GM18873 (cell line): ENCODE measurements at regions not wholly inside any gene's neighbourhood (a gene's known extent, or its start where the extent isn't known, plus 50 kb on each side); places are given as distances from the start of the nearest gene placed in this dataset.

Source experiments
- ATAC-seq: cut with Tn5 transposase; IDR thresholded peaks from one replicate; pipeline ENCODE4 v1.9.1; 2021; ENCODE audit warnings: mild to moderate bottlenecking, moderate library complexity, moderate number of reproducible peaks; ENCODE audit not compliant: unreplicated experiment, low FRiP score

DNA sequence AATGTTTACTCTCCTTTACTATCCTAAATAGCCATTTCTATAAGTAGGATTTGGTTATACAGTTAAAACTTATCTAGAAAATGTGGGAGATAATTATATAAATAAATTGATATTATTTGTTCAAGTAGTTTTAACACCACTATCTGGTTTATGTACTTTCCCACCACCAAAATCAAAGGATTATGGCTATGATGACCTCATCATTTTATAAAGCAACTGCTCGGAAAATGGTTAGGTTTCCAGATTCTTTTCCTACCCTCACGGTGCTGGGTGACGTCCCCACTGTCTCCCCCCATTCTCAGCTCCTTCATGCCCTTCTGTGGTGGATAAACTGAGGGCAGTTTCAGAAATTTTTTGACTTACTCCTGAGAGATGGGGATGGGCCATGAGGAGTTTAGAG lies 1011.8 kb upstream of the ADGRL4 start:
- no peak for ATAC-seq

DNA sequence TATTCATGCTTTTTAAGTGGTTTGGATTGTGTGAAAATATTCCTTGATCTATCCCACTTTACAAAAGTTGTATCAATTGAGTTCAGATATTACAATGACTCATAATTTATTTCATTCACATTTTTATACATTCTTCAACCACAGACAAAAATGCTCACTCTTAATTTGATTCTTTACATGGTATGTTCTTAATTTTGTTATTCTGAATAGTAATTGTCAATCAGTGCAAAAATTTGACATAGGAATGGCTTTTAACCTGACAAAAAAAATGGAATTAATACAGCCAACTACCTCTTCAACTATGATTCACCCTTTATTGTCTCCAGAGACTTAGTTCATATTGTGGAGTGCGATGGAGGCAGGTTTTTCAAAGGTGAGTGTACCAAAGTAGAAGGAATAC lies 1002.4 kb upstream of the ADGRL4 start:
- no peak for ATAC-seq

DNA sequence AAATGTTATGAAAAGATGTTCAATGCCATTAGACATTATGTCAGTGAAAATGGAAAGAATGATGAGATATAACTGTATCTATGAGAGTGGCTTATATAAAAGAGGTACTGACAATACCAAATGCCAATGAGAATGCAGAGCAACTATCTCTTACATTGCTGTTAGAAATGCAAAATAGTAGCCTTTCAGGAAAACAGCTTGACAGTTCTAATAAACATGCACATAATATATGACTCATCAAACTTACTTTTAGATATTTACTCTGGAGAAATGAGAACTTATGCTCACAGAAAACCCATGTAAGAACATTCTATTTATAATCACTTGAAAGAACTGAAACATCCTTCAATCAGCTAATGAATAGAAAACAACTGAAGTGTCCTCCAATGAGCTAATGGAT lies 996.7 kb upstream of the ADGRL4 start:
- no peak for ATAC-seq

DNA sequence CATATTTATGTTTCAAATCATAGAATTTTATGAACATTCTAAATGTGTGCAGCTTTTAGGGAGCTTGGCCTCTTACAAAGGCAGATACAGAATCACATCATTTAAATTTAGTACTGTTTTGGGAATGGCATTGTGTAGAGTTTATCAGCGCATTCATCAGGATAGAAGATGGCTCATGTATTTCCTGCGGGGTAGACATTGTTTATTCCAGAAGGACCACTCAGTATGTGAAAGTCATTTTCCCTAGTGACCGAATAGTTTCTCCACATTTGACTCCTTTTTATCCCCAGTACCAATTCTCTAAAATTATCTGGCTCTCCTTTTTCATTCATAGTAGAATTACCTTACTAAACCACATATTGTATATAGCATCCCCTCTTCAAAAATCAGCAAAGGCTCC lies 981.9 kb upstream of the ADGRL4 start:
- no peak for ATAC-seq

DNA sequence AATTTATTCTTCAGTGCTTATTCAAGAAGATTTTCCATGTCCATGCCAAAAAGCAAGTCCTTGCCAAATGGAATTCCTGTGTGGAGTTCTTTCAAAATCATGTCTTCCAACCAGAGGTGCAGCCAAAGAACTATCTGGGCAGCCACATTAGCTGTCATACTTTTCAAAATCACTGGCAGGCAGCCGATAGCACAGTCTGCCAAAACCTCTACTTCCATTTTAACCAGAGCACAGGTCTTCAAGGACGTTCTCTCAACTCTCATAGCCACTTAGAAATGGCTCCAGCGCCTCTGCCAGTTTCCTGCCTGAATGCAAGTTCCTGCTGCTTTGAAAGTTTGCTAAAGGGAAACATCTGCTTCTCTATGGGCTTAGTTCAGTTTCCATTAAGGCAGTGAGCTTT lies 975.7 kb upstream of the ADGRL4 start:
- ATAC-seq = no peak

DNA sequence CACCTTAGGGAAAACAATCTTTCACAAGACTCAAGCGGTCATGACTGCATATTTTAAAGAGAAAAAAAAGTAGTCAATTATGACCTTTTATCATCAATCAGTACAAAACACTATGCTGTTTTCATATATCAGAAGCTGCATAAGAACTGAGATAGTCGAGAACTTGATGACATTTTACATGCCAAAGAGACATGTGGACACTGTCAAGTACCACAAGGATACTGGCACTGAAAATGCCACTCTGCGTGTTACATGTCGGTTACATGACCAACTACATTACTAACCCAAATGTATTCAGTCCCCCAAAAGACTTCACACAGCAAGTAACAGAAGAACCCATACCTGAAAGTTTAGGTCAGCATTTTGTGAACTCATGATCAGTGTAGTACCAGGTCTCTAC lies 975.0 kb upstream of the ADGRL4 start:
- no peak for ATAC-seq

DNA sequence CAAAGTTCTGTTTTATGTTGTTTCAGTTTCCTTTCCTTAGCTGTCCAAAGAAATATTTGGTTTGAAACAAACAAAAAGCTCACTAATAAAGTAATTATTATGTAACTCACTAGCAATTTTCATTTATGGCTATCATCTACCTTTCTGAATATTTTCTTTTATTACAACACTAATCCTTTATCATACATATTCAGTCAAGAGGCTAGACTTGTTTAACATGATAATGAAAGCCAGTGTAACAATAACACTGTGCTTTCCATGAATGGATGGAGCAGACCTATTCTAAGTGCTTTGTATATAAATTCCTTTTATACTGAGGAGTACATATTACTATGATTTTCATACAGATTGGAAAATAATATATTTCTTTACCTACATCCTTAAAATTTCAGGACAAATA lies 972.8 kb upstream of the ADGRL4 start:
- ATAC-seq = no peak

DNA sequence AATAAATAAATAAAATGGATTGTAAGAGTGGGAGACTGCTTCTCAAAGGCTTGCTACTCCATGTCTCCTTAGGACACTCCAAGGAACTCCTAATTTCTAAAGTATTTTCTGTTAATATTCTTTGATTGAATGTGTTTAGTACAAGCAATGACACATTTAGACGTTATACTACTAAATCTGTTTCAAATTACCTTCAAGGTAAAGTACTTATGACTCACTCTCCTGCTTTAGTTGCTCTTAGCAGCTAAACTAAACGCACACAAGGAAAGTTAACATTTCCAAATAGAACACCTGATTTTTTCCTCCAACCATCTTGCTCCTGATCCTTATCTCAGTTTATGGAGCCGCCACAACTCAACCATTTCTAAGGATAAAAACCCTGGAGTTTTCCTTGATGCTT lies 969.8 kb upstream of the ADGRL4 start:
- no peak for ATAC-seq

DNA sequence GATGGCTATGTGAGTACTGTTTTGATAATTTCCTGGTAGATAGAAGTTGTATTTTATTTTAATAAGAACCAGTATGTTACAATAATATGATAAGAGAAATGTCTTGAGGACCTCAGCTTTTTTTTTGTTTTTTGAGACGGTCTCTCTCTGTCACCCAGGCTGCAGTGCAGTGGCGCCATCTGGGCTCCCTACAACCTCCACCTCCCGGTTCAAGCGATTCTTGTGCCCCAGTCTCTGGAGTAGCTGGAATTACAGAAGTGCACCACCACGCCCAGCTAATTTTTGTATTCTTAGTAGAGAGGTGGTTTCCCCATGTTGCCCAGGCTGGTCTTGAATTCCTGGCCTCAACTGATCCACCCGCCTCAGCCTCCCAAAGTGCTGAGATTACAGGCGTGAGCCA lies 968.1 kb upstream of the ADGRL4 start:
- no peak for ATAC-seq

DNA sequence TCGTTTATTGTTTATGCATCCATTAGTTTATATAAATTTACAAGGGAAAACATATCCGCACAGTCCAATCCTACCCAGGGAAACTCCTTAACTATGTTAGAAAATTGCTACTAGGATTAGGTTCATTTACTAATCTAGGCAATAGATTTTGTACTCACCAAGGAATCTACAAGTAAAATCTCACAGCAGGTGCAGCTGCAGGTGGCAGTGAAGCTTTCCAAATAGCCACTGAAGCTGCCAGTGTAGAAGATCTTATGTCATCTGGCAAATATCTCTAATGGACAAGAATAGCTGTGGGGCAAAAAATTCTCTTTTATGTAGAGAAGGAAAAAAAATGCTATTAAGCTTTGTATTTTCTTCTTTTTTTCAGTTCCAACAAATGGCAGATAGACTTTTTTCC lies 963.4 kb upstream of the ADGRL4 start:
- ATAC-seq = no peak

DNA sequence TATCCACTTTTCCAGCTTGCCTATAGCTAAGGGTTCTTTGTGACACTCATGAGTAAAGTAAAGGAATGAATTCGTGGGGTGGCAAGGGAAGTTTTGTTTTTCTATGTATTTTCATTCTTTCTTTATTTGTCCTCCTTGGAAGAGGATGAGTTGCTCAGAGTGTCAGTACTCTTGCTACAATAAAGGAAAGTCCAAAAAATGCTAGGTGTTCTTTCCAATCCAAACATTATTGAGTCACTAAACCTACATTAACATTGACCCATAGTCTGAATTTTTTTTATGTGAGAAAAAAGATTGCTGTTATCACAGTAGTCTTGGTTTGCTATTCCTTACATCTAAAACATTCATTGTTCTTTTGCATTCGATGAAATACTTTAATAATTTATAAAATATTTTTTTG lies 959.9 kb upstream of the ADGRL4 start:
- no peak for ATAC-seq

DNA sequence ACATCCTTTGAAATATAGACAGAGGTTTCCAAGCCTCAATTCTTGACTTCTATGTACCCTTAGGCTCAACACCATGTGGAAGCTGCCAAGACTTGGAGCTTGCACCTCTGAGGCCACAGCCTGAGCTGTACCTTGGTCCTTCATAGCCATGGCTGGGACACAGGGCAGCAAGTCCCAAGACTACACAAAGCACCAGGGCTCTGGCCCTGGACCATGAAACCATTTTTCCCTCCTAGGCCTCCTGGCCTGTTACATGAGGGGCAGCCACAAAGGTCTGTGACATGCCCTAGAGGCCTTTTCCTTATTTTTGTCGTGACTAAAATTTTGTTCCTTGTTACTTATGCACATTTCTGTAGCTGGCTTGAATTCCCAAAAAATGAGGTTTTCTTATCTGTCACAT lies 953.1 kb upstream of the ADGRL4 start:
- no peak for ATAC-seq

DNA sequence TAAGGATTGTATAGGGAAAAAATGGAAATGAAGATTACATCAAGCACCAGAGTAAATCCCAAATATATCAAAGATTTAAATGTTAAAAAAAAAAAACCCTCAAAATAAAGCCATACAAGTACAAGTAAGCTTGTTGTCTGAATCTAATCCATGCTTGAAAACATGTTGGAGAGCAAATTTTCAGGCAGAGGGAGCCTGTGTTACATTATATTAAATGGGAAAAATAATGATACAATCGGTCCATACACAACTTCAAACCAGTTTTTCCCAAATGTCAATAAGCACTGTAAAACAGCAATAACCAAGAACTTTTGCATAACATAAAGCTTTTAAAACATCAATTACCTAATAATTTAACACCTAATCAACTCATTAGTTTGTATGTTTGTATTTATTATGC lies 949.4 kb upstream of the ADGRL4 start:
- ATAC-seq = no peak

DNA sequence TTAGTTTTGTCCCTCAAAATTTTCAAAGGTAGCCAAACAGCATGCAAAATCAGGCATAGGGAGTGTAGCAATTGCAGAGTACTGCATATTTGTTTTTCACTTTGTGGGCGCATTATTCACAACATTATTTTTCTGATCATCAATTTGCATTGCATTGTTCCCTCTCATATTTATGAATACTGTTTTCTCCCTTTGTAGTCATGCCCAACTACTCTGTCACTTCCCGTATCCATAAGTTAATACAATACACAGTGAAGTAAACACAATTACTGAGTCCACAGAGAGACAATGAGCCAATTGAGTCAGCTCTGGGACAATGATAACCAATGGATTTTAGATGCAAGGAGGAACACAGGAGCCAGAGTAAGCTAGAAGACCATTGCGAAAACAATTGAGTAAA lies 944.0 kb upstream of the ADGRL4 start:
- no peak for ATAC-seq

DNA sequence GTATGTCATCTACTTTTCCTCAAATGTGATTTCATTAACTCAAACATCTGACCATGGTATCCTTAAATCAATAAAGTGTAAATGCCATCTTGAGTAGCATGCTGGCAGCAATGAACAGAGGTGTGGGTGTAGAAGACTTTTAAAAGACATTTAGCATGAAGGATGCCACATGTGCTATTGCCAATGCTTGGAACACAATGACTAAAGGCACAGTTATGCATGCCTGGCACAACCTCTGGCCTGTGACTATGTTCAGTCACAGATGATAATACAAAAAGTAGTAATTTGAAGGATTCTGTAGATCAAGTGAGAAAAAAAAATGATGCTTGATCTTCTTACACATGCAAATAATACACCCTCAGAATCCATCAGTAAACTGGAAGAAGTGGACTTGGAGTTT lies 938.9 kb upstream of the ADGRL4 start:
- no peak for ATAC-seq

DNA sequence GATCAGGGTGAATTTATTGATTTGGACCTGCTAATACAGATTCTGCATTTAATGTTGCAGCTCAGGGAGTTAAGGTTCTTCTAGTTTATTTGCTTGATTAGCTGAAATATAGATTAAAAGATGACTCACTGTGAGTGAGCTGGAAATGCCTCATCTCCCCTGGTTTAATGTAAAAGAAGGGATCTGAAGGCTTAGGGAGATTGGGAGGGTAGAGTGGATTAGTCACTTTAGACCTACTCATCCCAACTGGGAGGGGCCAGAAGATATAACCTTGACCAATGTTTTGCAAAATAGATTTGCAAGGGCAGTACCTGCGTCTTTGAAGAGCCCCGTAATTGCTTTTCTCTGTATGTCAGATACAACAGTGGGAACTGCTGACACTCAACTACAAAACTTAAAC lies 922.8 kb upstream of the ADGRL4 start:
- no peak for ATAC-seq

DNA sequence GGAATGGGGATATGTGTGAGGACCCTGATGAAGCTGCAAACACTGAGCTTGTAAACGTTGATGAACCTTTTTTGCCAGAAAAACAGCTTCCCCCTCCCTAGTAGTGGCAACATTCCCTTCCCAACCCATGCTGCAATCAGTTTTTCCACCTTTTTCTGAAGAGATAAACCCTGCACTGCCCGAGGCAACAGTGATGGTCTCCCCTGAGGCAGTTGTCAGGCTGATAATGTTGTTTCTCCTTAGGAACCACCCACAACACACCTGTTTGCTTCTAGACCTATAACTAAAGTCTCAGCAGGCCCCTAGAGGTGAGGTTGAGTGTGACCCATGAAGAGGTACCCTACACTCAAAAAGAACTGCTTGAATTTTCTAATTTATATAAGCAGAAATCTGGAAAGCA lies 922.4 kb upstream of the ADGRL4 start:
- ATAC-seq = no peak

DNA sequence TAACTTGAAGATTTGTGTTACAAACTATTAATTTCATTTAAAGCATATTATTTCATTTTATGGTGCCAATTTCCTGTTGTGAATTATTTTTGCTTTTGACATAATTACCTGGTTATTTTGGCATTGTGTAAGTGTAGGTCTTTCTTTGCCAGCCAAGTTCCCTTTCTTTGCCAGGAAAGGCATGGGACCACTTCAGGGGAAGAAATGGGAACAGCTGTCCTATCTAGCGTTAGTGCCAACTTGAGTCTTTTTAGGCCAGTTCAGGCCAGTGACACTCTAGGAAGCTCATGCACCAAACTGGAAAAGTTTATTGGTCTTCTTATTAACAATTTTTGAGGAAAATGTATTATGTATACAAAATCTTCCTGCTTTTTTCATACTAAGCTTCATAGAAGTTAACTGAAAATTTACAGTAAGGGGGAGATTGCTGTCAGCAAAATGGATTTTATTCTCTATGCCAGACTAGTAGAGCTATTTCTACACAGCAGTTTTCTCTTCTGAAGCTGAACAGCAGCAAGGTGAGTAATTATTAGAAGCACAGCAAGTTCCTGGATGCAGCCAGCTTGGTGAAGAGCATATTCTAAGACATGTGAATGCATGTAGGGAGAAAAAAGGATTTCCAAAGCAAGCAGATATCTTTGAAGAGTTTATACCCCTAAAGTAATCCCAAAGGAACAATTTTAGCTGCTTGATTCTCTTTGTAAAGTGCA lies 914.6 kb upstream of the ADGRL4 start:
- ATAC-seq = no peak

DNA sequence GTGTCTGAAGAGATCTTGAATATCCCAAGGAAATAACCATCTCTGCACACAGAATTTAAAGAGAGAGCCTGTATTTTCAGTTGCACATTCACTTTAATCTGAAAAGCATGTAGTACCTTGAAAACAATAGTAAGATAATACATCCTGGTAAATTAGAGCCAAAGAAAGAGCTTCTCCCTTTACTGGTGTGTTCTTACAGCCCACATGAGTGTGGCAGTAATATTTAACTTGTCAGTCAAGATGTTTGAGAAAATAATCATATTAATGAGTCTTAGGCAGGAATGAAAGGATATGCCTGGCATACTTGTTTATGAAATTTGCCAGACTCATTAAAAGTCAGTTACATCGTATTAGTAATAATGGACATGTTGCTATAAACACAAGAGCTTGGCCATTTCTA lies 908.4 kb upstream of the ADGRL4 start:
- no peak for ATAC-seq

DNA sequence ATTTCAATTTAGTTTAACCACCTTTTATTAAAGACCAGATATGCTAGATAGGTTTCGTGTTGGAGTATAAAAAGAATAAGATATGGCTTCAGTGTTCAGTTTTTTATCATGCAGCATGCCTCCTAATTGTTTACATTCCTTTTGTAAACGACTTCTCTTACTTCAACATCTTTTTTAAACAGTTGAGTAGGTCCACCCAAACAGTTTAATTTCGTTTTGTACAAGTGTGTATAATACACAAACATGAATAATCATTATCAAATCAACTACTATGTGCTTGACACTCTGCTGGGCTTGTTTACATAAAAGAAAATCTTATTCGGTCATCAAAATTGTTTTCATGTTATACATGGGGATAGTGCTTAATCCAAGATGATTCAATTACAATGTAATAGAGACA lies 906.3 kb upstream of the ADGRL4 start:
- no peak for ATAC-seq

DNA sequence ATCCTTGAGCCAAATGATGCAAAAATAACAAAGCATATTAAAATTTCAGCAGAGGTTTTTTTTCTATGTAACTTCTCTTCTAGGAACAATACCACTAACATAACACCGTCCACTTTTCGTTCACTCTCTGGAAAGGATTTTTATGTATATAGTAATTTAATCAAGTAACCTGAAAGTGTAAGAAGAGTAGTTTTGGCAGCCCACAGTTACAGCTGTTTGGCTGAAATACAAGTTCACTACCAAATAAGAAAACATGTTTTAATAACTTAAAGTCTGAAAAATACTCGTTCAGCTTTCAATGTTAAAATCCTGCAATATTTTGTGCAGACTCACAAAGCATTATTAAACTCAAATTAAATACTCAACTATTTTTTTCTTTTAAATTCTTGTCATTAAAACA lies 896.8 kb upstream of the ADGRL4 start:
- ATAC-seq = no peak

DNA sequence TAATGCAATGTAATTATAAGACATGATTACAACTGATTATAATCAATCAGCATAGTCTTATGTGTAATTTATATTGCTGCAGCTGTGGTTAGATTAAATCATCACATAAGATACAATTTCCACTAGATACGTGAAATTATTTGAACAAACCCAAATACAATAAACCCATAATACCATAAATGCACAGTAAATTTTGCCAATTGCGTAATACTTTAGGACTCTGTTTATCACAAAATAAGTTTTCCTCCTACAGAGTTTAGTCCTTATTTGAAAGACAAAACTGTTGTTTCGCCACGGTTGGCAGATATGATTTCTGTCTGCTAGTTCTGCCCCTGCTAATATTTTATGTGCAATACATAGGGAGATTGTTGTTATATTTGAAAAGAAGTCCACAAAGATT lies 895.9 kb upstream of the ADGRL4 start:
- ATAC-seq = no peak

DNA sequence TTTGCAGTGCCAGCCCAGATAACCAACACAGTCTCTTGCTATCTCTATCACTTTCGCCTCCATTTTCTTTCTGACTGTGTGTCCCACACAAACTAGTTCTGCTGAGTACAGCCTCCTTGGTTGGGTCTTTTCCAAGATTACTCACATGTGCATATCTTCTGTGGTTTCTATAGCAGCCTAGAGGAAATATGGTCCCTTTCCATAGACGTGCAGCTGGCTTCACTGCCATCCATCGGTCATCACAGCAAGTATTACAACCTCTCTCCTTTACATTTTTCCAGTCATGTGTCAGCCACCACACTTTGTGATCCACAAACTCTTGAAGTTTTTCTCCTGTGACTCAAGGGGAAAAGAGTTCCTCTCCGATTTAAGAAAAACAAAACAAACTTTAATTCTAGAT lies 893.4 kb upstream of the ADGRL4 start:
- no peak for ATAC-seq
